AG10803 (cell line): ENCODE measurements at regions not wholly inside any gene's neighbourhood (a gene's known extent, or its start where the extent isn't known, plus 50 kb on each side); places are given as distances from the start of the nearest gene placed in this dataset.

Experiments used
- DNase-seq: peaks from one replicate; pipeline ENCODE4 v3.0.0; 2010; ENCODE audit warnings: low read depth
- H3K4me3 ChIP-seq: 2 replicates; pipeline ENCODE4 v1.5.1; 2011; ENCODE audit warnings: mild to moderate bottlenecking, low read length, control low read depth
- CTCF ChIP-seq: conservative IDR thresholded peaks from 2 replicates; pipeline ENCODE4 v1.5.1; 2011; ENCODE audit warnings: mild to moderate bottlenecking, low read length, control low read depth, inconsistent platforms

- TF ChIP-seq CTCF: no peak
- no peak for DNase-seq
- H3K4me3 ChIP-seq: no peak overlapping the region
Measured at GRCh38 chr12:92582475-92582874, 120.3 kb upstream of the PLEKHG7 start.

GRCh38 chr12:92581604-92582003, 121.2 kb upstream of the PLEKHG7 start:
- TF ChIP-seq CTCF: no peak
- no peak for DNase-seq
- H3K4me3 ChIP-seq: no peak overlapping the region

GRCh38 chr12:92574911-92575570, 127.7 kb upstream of the PLEKHG7 start:
- DNase-seq: no peak
- H3K4me3 ChIP-seq: no peak overlapping the region
- no peak for TF ChIP-seq CTCF

- TF ChIP-seq CTCF: 0 out of 2 replicates have a peak, but pooled peaks have one; percentile 16
- peak; percentile 39 for DNase-seq
Measured at GRCh38 chr12:92574051-92574783, 128.6 kb upstream of the PLEKHG7 start.

GRCh38 chr12:92573104-92573503, 129.7 kb upstream of the PLEKHG7 start:
- no peak for DNase-seq
- TF ChIP-seq CTCF: no peak
- H3K4me3 ChIP-seq: no peak overlapping the region

More at GRCh38 chr12:92574051-92574783, 128.6 kb upstream of the PLEKHG7 start:
- H3K4me3 ChIP-seq: no peak overlapping the region

- no peak for TF ChIP-seq CTCF
- no peak overlapping the region for H3K4me3 ChIP-seq
- no peak for DNase-seq
Measured at GRCh38 chr12:92571844-92572543, 130.8 kb upstream of the PLEKHG7 start.

- DNase-seq: no peak
- H3K4me3 ChIP-seq: no peak overlapping the region
- no peak for TF ChIP-seq CTCF
Measured at GRCh38 chr12:92571169-92571568, 131.6 kb upstream of the PLEKHG7 start.
